KMS-11 (cell line): ENCODE measurements at regions not wholly inside any gene's neighbourhood (a gene's known extent, or its start where the extent isn't known, plus 50 kb on each side); places are given as distances from the start of the nearest gene placed in this dataset.

Source experiments
- H2AFZ ChIP-seq: fragments of 200-600 bp; sonication (generic); 2 replicates; pipeline ENCODE4 v1.6.1; 2016; ENCODE audit warnings: antibody characterized with exemption, mixed run types, low read depth
- H3K27ac ChIP-seq: fragments of 200-600 bp; sonication (generic); 2 replicates; pipeline ENCODE4 v1.6.1; 2016; ENCODE audit warnings: mild to moderate bottlenecking, mixed run types
- H3K27me3 ChIP-seq: fragments of 200-600 bp; sonication (generic); 2 replicates; pipeline ENCODE4 v1.6.1; 2017; ENCODE audit warnings: mild to moderate bottlenecking, low read depth, mixed run types, moderate library complexity; ENCODE audit not compliant: insufficient read depth
- H3K36me3 ChIP-seq: fragments of 200-600 bp; sonication (generic); 2 replicates; pipeline ENCODE4 v1.6.1; 2017; ENCODE audit warnings: mild to moderate bottlenecking, mixed run types; ENCODE audit not compliant: insufficient read depth
- H3K4me1 ChIP-seq: fragments of 200-600 bp; sonication (generic); 2 replicates; pipeline ENCODE4 v1.6.1; 2016; ENCODE audit warnings: mild to moderate bottlenecking, low read depth, mixed run types; ENCODE audit not compliant: poor library complexity, severe bottlenecking
- H3K4me2 ChIP-seq: fragments of 200-600 bp; sonication (generic); 2 replicates; pipeline ENCODE4 v1.7.0; 2016; ENCODE audit warnings: mild to moderate bottlenecking, mixed run types
- H3K4me3 ChIP-seq: fragments of 200-600 bp; sonication (generic); IDR thresholded peaks from 2 replicates; pipeline ENCODE4 v1.6.1; 2017; ENCODE audit warnings: low read depth, low read length, mixed read lengths; ENCODE audit not compliant: insufficient read depth
- H3K79me2 ChIP-seq: fragments of 200-600 bp; sonication (generic); 2 replicates; pipeline ENCODE4 v1.6.1; 2016; ENCODE audit warnings: low read depth, mixed run types; ENCODE audit not compliant: insufficient read depth
- H3K9ac ChIP-seq: fragments of 200-600 bp; sonication (generic); 2 replicates; pipeline ENCODE4 v1.6.1; 2016; ENCODE audit warnings: mild to moderate bottlenecking, mixed run types
- H4K20me1 ChIP-seq: fragments of 200-600 bp; sonication (generic); 2 replicates; pipeline ENCODE4 v1.6.1; 2016; ENCODE audit warnings: mild to moderate bottlenecking, mixed run types; ENCODE audit not compliant: insufficient read depth
- TF ChIP-seq, protein P1 (sequence below): fragments of 200-600 bp; sonication (generic); conservative IDR thresholded peaks from 2 replicates; pipeline ENCODE4 v1.6.1; 2017; ENCODE audit warnings: low read depth, mild to moderate bottlenecking, antibody characterized with exemption, low read length, moderate library complexity, mixed read lengths

DNA sequence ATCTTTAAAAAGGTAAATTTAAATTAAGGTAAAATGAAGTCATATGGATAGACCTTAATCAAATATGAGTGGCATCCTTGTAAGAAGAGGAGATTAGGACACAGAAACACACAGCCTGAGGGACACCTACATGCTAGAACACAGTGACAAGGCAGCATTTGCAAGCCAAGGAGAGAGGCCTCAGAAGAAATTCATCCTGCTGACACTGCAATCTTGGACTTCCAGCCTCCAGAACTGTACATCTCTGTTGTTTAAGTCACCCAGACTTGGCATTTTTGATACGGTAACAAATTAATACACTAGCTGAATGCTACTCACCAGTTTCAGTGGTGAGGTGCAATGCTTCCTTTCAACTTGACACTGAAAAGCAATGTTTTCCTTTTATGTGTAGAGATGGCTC, 305.0 kb downstream of the TDRD15 start:
- Histone ChIP-seq H4K20me1 (no peaks in the 10 kb centered on the region), H3K27ac (no peak overlapping the region), H3K27me3 (no peaks in the 10 kb centered on the region), H3K4me1 (no peaks in the 10 kb centered on the region), H3K4me2 (no peak overlapping the region), H3K36me3 (no peaks in the 10 kb centered on the region), H3K4me3 (no peak overlapping the region), H2AFZ (no peak overlapping the region), H3K9ac (no peak overlapping the region), H3K79me2 (no peaks in the 10 kb centered on the region)
- TF ChIP-seq, protein P1, sequence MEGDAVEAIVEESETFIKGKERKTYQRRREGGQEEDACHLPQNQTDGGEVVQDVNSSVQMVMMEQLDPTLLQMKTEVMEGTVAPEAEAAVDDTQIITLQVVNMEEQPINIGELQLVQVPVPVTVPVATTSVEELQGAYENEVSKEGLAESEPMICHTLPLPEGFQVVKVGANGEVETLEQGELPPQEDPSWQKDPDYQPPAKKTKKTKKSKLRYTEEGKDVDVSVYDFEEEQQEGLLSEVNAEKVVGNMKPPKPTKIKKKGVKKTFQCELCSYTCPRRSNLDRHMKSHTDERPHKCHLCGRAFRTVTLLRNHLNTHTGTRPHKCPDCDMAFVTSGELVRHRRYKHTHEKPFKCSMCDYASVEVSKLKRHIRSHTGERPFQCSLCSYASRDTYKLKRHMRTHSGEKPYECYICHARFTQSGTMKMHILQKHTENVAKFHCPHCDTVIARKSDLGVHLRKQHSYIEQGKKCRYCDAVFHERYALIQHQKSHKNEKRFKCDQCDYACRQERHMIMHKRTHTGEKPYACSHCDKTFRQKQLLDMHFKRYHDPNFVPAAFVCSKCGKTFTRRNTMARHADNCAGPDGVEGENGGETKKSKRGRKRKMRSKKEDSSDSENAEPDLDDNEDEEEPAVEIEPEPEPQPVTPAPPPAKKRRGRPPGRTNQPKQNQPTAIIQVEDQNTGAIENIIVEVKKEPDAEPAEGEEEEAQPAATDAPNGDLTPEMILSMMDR = no peak

DNA sequence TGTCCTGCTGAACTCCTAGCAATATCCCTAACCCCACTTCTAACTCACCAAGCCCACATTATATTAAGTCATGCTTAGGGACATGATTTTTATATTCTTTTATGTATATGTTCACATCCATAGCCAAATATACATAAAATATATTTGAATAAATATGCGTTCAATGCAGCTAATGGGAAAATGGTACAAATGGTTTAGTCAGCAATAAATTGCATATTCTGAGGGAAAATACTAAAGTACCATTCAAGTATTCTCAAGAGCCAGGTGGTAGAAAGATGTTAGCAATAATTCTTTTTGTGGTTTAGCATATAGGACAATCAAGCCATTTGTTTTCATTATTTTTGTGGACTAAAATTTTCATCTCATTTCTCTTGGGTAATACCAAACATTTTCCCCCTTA, 306.0 kb downstream of the TDRD15 start:
- H3K27me3 ChIP-seq = no peaks in the 10 kb centered on the region
- TF ChIP-seq, protein P1 = no peak
- H3K27ac ChIP-seq = no peak overlapping the region
- no peaks in the 10 kb centered on the region for H4K20me1 ChIP-seq
- H2AFZ ChIP-seq = no peak overlapping the region
- H3K4me2 ChIP-seq = no peak overlapping the region
- H3K4me1 ChIP-seq = no peaks in the 10 kb centered on the region
- H3K4me3 ChIP-seq = no peak overlapping the region
- H3K9ac ChIP-seq = no peak overlapping the region
- no peaks in the 10 kb centered on the region for H3K36me3 ChIP-seq
- H3K79me2 ChIP-seq = no peaks in the 10 kb centered on the region

DNA sequence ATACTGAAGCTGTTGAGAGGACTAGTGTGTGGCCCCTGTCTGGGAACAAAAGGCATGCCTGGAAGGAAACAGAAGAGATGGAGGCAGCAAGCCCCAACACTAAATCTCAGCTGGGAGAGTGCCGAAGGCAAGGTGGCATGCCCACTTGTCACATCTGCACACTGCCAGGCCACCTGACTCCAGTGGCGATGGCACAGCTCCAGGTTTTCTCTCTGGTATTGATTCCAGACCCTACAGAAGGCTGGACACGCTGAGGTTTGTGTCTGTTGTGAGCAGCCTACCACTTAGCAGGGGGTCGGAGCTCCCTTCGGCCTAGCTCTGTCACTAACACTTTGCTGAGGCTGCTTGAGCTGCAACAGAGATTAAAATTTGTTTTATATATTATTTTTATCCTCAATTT, 307.3 kb downstream of the TDRD15 start:
- Histone ChIP-seq H3K9ac (no peak overlapping the region), H3K36me3 (no peaks in the 10 kb centered on the region), H3K4me3 (no peak overlapping the region), H4K20me1 (no peaks in the 10 kb centered on the region), H2AFZ (no peak overlapping the region), H3K27me3 (no peaks in the 10 kb centered on the region), H3K4me1 (no peaks in the 10 kb centered on the region), H3K79me2 (no peaks in the 10 kb centered on the region), H3K27ac (no peak overlapping the region), H3K4me2 (no peak overlapping the region)
- TF ChIP-seq, protein P1 = no peak

DNA sequence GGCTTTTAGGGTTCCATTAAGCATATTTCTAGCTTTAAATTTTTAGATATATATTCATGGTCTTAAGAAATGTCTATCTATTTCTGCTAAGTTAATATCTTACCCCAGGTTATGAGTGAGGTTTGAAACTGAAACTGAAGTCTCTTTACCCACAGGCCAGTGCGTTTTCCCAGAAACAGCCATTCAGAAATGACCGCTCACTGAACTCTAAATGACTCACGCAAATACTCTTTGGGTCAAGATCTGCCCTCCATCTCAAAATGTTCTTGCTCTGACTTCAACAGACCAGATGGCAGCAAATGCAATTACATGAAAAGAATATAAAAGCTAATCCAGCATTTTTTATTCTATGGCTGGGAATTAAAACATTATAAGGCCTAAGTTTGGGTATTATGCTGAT, 315.2 kb downstream of the TDRD15 start:
- Histone ChIP-seq H3K9ac (no peak overlapping the region), H3K79me2 (no peaks in the 10 kb centered on the region), H3K4me3 (no peak overlapping the region), H3K4me2 (no peak overlapping the region), H2AFZ (no peak overlapping the region), H4K20me1 (no peaks in the 10 kb centered on the region), H3K27me3 (no peaks in the 10 kb centered on the region), H3K4me1 (no peaks in the 10 kb centered on the region), H3K27ac (no peak overlapping the region), H3K36me3 (no peaks in the 10 kb centered on the region)
- TF ChIP-seq, protein P1 = no peak

DNA sequence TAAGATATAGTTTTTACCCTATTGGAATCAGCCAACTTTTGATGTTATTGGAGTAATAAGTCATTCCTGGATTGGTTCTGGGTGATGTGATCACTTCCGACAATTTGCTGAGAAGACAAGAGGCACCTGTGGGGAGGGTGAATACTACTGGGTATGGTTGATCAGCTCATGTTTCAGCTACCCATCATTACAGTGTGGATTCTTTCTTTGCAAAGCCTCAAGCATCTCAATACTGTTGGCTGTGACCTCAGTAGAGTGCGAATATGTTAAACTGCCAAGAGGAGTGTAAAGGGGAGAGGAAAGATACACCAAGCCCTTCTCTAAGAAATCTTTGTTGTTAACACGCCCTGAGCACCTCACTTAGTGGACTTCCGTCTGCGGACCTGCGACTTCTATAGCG, 317.7 kb downstream of the TDRD15 start:
- Histone ChIP-seq H2AFZ (no peak overlapping the region), H3K79me2 (no peaks in the 10 kb centered on the region), H3K4me3 (no peak overlapping the region), H3K36me3 (no peaks in the 10 kb centered on the region), H3K27me3 (no peaks in the 10 kb centered on the region), H3K4me1 (no peaks in the 10 kb centered on the region), H3K27ac (no peak overlapping the region), H3K9ac (no peak overlapping the region), H4K20me1 (no peaks in the 10 kb centered on the region), H3K4me2 (no peak overlapping the region)
- TF ChIP-seq, protein P1 = no peak
